ENCODE measurements at regions not wholly inside any gene's neighbourhood (a gene's known extent, or its start where the extent isn't known, plus 50 kb on each side); places are given as distances from the start of the nearest gene placed in this dataset.

DNA sequence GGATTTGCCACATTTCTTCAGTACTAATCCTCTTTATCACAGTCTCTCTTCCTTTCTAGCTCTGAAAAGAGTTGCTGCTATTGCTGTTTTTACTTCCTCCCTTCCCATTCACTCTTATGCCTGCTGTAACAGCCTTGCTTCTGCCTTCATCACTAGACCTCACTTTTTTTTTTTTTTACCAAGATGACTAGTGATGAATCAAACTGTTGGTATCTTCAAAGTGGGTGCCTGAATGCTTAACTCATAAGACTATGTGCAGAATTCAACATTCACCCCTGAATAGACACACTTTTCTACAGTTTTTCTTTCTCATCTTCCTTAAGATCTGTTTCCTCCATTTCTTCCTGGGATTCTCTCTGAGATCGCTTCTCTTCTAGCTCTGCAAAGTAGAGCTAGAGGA lies 217.2 kb upstream of the HTR2A start:
- in situ Hi-C loops (cut with MboI; ENCODE audit: low sequenced_read_pairs) (no loop called here), dilution Hi-C loops (cut with HindIII; ENCODE audit: low sequenced_read_pairs, unreplicated experiment) (no loop called here), intact Hi-C loops (cut with micrococcal nuclease) (no loop called here)
- Histone ChIP-seq H4K5ac (ENCODE audit: low read depth, low read length) (peak overlapping the region; percentile 95; the same call in 1 of the 2 replicates), H3K9me3 (ENCODE audit: control insufficient read depth, insufficient read depth, low read length) (no peaks in the 10 kb centered on the region), H4K91ac (ENCODE audit: insufficient read depth, low read depth, low read length) (peak overlapping the region; percentile 75), H2AK5ac (ENCODE audit: low read depth, low read length) (0 out of 2 replicates have a peak overlapping the region, but pooled peaks have one; percentile 30), H3K23ac (ENCODE audit: low read depth, low read length) (peak overlapping the region; percentile 91), H2BK15ac (ENCODE audit: low read depth, low read length) (peak overlapping the region; percentile 86), H3K79me1 (ENCODE audit: low read depth in 1 of 2, low read length in 2 of 2) (no peaks in the 10 kb centered on the region), H2BK120ac (ENCODE audit: low read depth, low read length) (peak overlapping the region; percentile 97), H3K4me2 (ENCODE audit: low read depth, low read length) (peak overlapping the region; percentile 90; the same call in 1 of the 2 replicates), H3K27ac (ENCODE audit: insufficient read depth, low read length) (no peak overlapping the region; the same call in 1 of the 2 replicates), H3K36me3 (ENCODE audit: control insufficient read depth, insufficient read depth, low read length) (no peaks in the 10 kb centered on the region), H2AFZ (replicated peaks; ENCODE audit: low read length, poor library complexity) (peak overlapping the region; percentile 18), H4K20me1 (ENCODE audit: insufficient read depth, low read length) (no peaks in the 10 kb centered on the region), H3K18ac (ENCODE audit: low read depth, low read length) (peak overlapping the region; percentile 99; the same call in 1 of the 2 replicates), H3K56ac (ENCODE audit: extremely low read depth, insufficient read depth, low read length) (peak overlapping the region; percentile 72; the same call in 1 of the 2 replicates), H3K4me3 (ENCODE audit: insufficient read depth, low read depth, low read length) (no peak overlapping the region), H3K9me1 (ENCODE audit: insufficient read depth, low read length) (no peaks in the 10 kb centered on the region), H4K8ac (ENCODE audit: low read depth in 2 of 2, low read length in 2 of 2) (peak overlapping the region; percentile 36 to 96; a peak in 3 of 4 replicates), H3K9ac (ENCODE audit: low read depth, low read length) (no peak overlapping the region; the same call in 1 of the 2 replicates), H3K4ac (ENCODE audit: low read depth, low read length) (peak overlapping the region; percentile 90; the same call in 1 of the 2 replicates), H2BK5ac (ENCODE audit: low read depth, low read length, poor library complexity, severe bottlenecking) (peak overlapping the region; percentile 98), H3K27me3 (ENCODE audit: control insufficient read depth, insufficient read depth, low read length) (no peaks in the 10 kb centered on the region), H2AK9ac (replicated peaks; ENCODE audit: low read depth, low read length, poor library complexity) (no peak overlapping the region), H2BK20ac (ENCODE audit: low read depth, low read length) (peak overlapping the region; percentile 98), H3K14ac (replicated peaks; ENCODE audit: low read depth, low read length) (peak overlapping the region; percentile 96), H3K4me1 (ENCODE audit: control insufficient read depth, insufficient read depth, low read length) (peaks cover 1% of the 10 kb centered on the region; the same call in 1 of the 2 replicates)
- TF ChIP-seq CEBPB (IDR thresholded peaks at IDR 0.05; ENCODE audit: low read depth, low read length) (no peak), POLR2A (IDR thresholded peaks at IDR 0.05; ENCODE audit: low read depth, low read length) (no peak), BHLHE40 (IDR thresholded peaks at IDR 0.05; ENCODE audit: low read depth, low read length) (0 out of 2 replicates have a peak, but pooled peaks have one; percentile 20), NFE2L2 (IDR thresholded peaks at IDR 0.05; ENCODE audit: low read depth, low read length) (no peak), MAFK (IDR thresholded peaks at IDR 0.05; ENCODE audit: low read depth, low read length) (no peak; the same call in 1 of the 2 replicates), RAD21 (IDR thresholded peaks at IDR 0.05; ENCODE audit: low read length) (no peak), FOS (IDR thresholded peaks at IDR 0.05; ENCODE audit: low read depth, low read length) (peak; percentile 60; the same call in 1 of the 2 replicates), RFX5 (IDR thresholded peaks at IDR 0.05; ENCODE audit: low read depth, low read length) (no peak), MAZ (IDR thresholded peaks at IDR 0.05; ENCODE audit: borderline replicate concordance, low read depth, low read length) (no peak), CHD1 (IDR thresholded peaks at IDR 0.05; ENCODE audit: low read depth, low read length) (no peak)
- TF ChIP-seq, protein P1, sequence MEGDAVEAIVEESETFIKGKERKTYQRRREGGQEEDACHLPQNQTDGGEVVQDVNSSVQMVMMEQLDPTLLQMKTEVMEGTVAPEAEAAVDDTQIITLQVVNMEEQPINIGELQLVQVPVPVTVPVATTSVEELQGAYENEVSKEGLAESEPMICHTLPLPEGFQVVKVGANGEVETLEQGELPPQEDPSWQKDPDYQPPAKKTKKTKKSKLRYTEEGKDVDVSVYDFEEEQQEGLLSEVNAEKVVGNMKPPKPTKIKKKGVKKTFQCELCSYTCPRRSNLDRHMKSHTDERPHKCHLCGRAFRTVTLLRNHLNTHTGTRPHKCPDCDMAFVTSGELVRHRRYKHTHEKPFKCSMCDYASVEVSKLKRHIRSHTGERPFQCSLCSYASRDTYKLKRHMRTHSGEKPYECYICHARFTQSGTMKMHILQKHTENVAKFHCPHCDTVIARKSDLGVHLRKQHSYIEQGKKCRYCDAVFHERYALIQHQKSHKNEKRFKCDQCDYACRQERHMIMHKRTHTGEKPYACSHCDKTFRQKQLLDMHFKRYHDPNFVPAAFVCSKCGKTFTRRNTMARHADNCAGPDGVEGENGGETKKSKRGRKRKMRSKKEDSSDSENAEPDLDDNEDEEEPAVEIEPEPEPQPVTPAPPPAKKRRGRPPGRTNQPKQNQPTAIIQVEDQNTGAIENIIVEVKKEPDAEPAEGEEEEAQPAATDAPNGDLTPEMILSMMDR (conservative IDR thresholded peaks at IDR 0.05; ENCODE audit: low read depth, low read length), result no peak
- ATAC-seq (ENCODE audit: low read depth) (peak; percentile 84), DNase-seq (peak; percentile 89)
- BruUV-seq (replicated peaks), result no TSS peak
- no CpG with 5 or more reads among the region's 1 CpG for WGBS, 2 experiments (ENCODE audit: extremely low coverage in 2 of 2, insufficient read length in 1 of 2)
- ChIA-PET POLR2A (ENCODE audit: unreplicated experiment) (no interaction called here), CTCF (interaction anchor here (0.6 kb wide), 1 partner anchor 82 kb away, joined by 5 read pairs; no protein-coding TSS in a partner anchor)
